CD14-positive monocyte (primary cell): ENCODE measurements at regions not wholly inside any gene's neighbourhood (a gene's known extent, or its start where the extent isn't known, plus 50 kb on each side); places are given as distances from the start of the nearest gene placed in this dataset.

Source experiments
- DNase-seq, 3 donors: peaks; one replicate each; pipeline ENCODE4 v3.0.0-alpha.2; 2011 to 2022
- H2AFZ ChIP-seq: 2 replicates; pipeline ENCODE4 v1.6.0; 2012; ENCODE audit warnings: mild to moderate bottlenecking, low read depth, low read length, inconsistent platforms; ENCODE audit not compliant: insufficient read depth, poor library complexity, severe bottlenecking
- H3K27ac ChIP-seq, 2 donors: 1 replicate in 1 of 2; 2 replicates in 1 of 2; pipeline ENCODE4 v1.5.1; 2012 to 2013; ENCODE audit warnings: low read length in 2 of 2, control low read depth in 1 of 2, inconsistent platforms in 1 of 2, low read depth in 1 of 2, mild to moderate bottlenecking in 1 of 2
- H3K27me3 ChIP-seq, 2 donors: one replicate each; pipeline versions ENCODE4 v1.6.0 to v1.6.1; 2011 to 2013; ENCODE audit warnings: low read length in 2 of 2; ENCODE audit not compliant: control insufficient read depth in 2 of 2, insufficient read depth in 2 of 2
- H3K36me3 ChIP-seq, 2 donors: replicated peaks in 1 of 2; 1 replicate in 1 of 2; 2 replicates in 1 of 2; pipeline versions ENCODE4 v1.5.1 to v1.6.1; 2012 to 2013; ENCODE audit warnings: low read length in 2 of 2, control low read depth in 1 of 2, inconsistent platforms in 1 of 2, mild to moderate bottlenecking in 1 of 2; ENCODE audit not compliant: insufficient read depth in 2 of 2, control insufficient read depth in 1 of 2
- H3K4me1 ChIP-seq, 2 donors: 1 replicate in 1 of 2; 2 replicates in 1 of 2; pipeline versions ENCODE4 v1.5.1 to v1.6.1; 2012 to 2013; ENCODE audit warnings: low read length in 2 of 2, control low read depth in 1 of 2, inconsistent platforms in 1 of 2, mild to moderate bottlenecking in 1 of 2, moderate library complexity in 1 of 2; ENCODE audit not compliant: insufficient read depth in 2 of 2, control insufficient read depth in 1 of 2
- H3K4me2 ChIP-seq: replicated peaks from 2 replicates; pipeline ENCODE3; 2012; ENCODE audit warnings: low read length, moderate library complexity, mild to moderate bottlenecking; ENCODE audit not compliant: poor library complexity, severe bottlenecking; ENCODE audit errors: extremely low read depth
- H3K4me3 ChIP-seq, 3 experiments: fragments of 200-600 bp in 1 of 3; sonication (generic) in 1 of 3; replicated peaks in 1 of 3; 1 replicate in 2 of 3; 2 replicates in 1 of 3; pipeline ENCODE4 v1.5.1; 2011 to 2013; ENCODE audit warnings: low read length in 3 of 3, mild to moderate bottlenecking in 3 of 3, control low read depth in 2 of 3, low read depth in 2 of 3, inconsistent platforms in 1 of 3, moderate library complexity in 1 of 3
- H3K79me2 ChIP-seq: 2 replicates; pipeline ENCODE4 v1.6.0; 2012; ENCODE audit warnings: mild to moderate bottlenecking, control low read depth, inconsistent platforms, low read length, moderate library complexity; ENCODE audit not compliant: insufficient read depth
- H3K9ac ChIP-seq: 2 replicates; pipeline ENCODE4 v1.6.0; 2017; ENCODE audit warnings: low read length, mild to moderate bottlenecking; ENCODE audit not compliant: insufficient read depth, poor library complexity, severe bottlenecking
- H3K9me3 ChIP-seq, 2 donors: replicated peaks in 1 of 2; 1 replicate in 1 of 2; 2 replicates in 1 of 2; pipeline versions ENCODE4 v1.5.1 to v1.6.1; 2012 to 2013; ENCODE audit warnings: low read length in 2 of 2, control low read depth in 1 of 2; ENCODE audit not compliant: control insufficient read depth in 1 of 2, insufficient read depth in 1 of 2
- H4K20me1 ChIP-seq: 2 replicates; pipeline ENCODE4 v1.6.0; 2012; ENCODE audit warnings: mild to moderate bottlenecking, low read length, control low read depth, moderate library complexity; ENCODE audit not compliant: insufficient read depth
- H3K27ac Mint-ChIP-seq, 7 donors: one replicate each; pipeline ENCODE4 v1.8.0; 2020; ENCODE audit warnings: mild to moderate bottlenecking in 7 of 7, mixed read lengths in 7 of 7, moderate library complexity in 6 of 7, inconsistent platforms in 2 of 7
- H3K27me3 Mint-ChIP-seq, 3 donors: one replicate each; pipeline ENCODE4 v1.8.0; 2021 to 2022; ENCODE audit warnings: low read depth in 3 of 3, mild to moderate bottlenecking in 3 of 3, mixed read lengths in 3 of 3, moderate library complexity in 3 of 3, inconsistent platforms in 1 of 3
- H3K36me3 Mint-ChIP-seq, 2 donors: one replicate each; pipeline ENCODE4 v1.8.0; 2020; ENCODE audit warnings: mixed read lengths in 2 of 2, inconsistent platforms in 1 of 2, mild to moderate bottlenecking in 1 of 2
- H3K4me1 Mint-ChIP-seq: one replicate; pipeline ENCODE4 v1.8.0; 2020; ENCODE audit warnings: mild to moderate bottlenecking, mixed read lengths
- H3K4me3 Mint-ChIP-seq, 2 donors: one replicate each; pipeline ENCODE4 v1.8.0; 2020; ENCODE audit warnings: mild to moderate bottlenecking in 2 of 2, mixed read lengths in 2 of 2, moderate library complexity in 1 of 2
- H3K9me3 Mint-ChIP-seq, 7 donors: one replicate each; pipeline ENCODE4 v1.8.0; 2020 to 2022; ENCODE audit warnings: mixed read lengths in 7 of 7, mild to moderate bottlenecking in 6 of 7, moderate library complexity in 6 of 7, inconsistent platforms in 2 of 7
- CTCF ChIP-seq: fragments of 200-600 bp; IDR thresholded peaks from one replicate; pipeline ENCODE4 v1.8.0; 2022; ENCODE audit warnings: antibody characterized with exemption, mild to moderate bottlenecking
- WGBS: methylation state at CpG from one replicate; pipeline ENCODE4 v1.1.5; 2013; ENCODE audit warnings: missing lambda C conversion rate; ENCODE audit not compliant: insufficient coverage; 5-methylcytosine and 5-hydroxymethylcytosine counted together
- intact Hi-C, 2 donors: fragments of 100-400 bp; cut with micrococcal nuclease; formaldehyde crosslinking; loops; one replicate each; pipeline versions ENCODE4 v1.15.0 to v1.15.1; 2023

GRCh38 chr3:152672320-152672649 is 162.6 kb upstream of the P2RY1 start:
- Histone ChIP-seq H4K20me1 (no peaks in the 10 kb centered on the region), H3K27ac (no peak overlapping the region), H3K4me2 (peak overlapping the region; percentile 45), H3K36me3 (no peaks in the 10 kb centered on the region), H3K4me1 (peaks cover 6 to 8% of the 10 kb centered on the region in 2 donors), H3K9me3 (no peaks in the 10 kb centered on the region), H3K9ac (no peak overlapping the region), H3K27me3 (no peaks in the 10 kb centered on the region), H3K79me2 (no peaks in the 10 kb centered on the region), H2AFZ (peak overlapping the region; percentile 39), H3K4me3 (no peak overlapping the region)
- Mint-ChIP-seq H3K9me3 (peaks cover 0 to 1% (median 0%) of the 10 kb centered on the region in 7 donors), H3K27ac (no peak overlapping the region), H3K27me3 (peaks cover 0 to 2% (median 0%) of the 10 kb centered on the region in 3 donors), H3K36me3 (no peaks in the 10 kb centered on the region), H3K4me1 (peaks cover 12% of the 10 kb centered on the region), H3K4me3 (peak overlapping the region in 1 of 2 donors; percentile 69)
- no peak for TF ChIP-seq CTCF
- 40% methylated on average over 1 of the region's 3 CpGs for WGBS
- intact Hi-C loops = no loop called here
- DNase-seq = no peak

GRCh38 chr3:152676810-152677379 is 158.0 kb upstream of the P2RY1 start:
- no peak for DNase-seq
- no CpG with 5 or more reads among the region's 2 CpGs for WGBS
- H3K27me3 Mint-ChIP-seq = peaks cover 0 to 2% (median 0%) of the 10 kb centered on the region in 3 donors
- peaks cover 4% of the 10 kb centered on the region for H3K4me1 Mint-ChIP-seq
- H3K27me3 ChIP-seq = no peaks in the 10 kb centered on the region
- no peak overlapping the region for H3K9ac ChIP-seq
- peaks cover 3% of the 10 kb centered on the region in 2 donors for H3K4me1 ChIP-seq
- no peak for TF ChIP-seq CTCF
- H3K27ac ChIP-seq = no peak overlapping the region
- no peaks in the 10 kb centered on the region for H4K20me1 ChIP-seq
- no peak overlapping the region for H3K4me3 ChIP-seq
- intact Hi-C loops = no loop called here
- H3K36me3 ChIP-seq = no peaks in the 10 kb centered on the region
- no peak overlapping the region for H3K27ac Mint-ChIP-seq
- H3K79me2 ChIP-seq = no peaks in the 10 kb centered on the region
- no peak overlapping the region for H2AFZ ChIP-seq
- no peak overlapping the region for H3K4me2 ChIP-seq
- peaks cover 0 to 1% (median 0%) of the 10 kb centered on the region in 7 donors for H3K9me3 Mint-ChIP-seq
- H3K36me3 Mint-ChIP-seq = no peaks in the 10 kb centered on the region
- H3K9me3 ChIP-seq = no peaks in the 10 kb centered on the region
- no peak overlapping the region for H3K4me3 Mint-ChIP-seq
